ENCODE measurements at regions not wholly inside any gene's neighbourhood (a gene's known extent, or its start where the extent isn't known, plus 50 kb on each side); places are given as distances from the start of the nearest gene placed in this dataset.

DNA sequence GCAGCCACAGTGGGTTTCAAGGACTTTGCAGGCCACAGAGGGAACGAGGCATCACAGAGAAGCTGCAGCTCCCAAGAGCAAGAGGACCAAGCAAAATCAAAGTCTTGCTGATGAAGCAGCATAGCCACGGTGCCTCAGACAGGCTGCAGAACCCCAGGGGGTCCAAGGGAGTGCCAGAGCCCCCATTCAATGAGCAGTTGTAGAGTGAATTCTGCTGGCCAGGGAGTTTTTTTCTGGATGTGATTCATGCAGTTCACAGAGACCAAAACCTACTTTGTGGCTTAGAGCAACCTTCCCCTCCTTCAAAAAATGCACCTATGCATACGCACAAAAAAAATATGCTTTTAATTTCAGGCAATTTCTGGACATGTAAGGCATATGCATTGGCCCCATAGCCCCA, 409.0 kb downstream of the VPS13C start:
- in situ Hi-C loops (cut with MboI; ENCODE audit: low pct_unique_long_range_greater_than_20kb, low sequenced_read_pairs), result no loop called here
- DNase-seq, result no peak

DNA sequence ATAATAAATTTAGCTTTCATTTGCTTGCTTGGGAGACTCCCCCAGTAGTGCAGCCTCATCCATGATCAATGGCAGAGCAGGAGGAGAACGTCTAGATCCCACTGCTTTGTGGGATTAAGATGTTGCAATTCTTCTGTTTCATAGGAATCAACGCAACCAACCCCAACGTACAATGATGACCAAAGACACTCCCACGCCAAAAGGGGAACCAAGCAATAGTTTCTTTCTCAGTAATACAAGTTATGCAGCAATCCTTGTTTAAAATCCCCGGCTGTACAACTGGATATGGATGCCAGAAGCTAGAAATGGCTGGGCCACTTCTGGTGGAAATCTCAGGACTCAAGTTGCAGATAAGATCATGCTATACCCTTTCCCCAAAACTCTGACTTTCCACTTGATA, 411.2 kb downstream of the VPS13C start:
- in situ Hi-C loops (cut with MboI; ENCODE audit: low pct_unique_long_range_greater_than_20kb, low sequenced_read_pairs), result no loop called here
- DNase-seq, result no peak

DNA sequence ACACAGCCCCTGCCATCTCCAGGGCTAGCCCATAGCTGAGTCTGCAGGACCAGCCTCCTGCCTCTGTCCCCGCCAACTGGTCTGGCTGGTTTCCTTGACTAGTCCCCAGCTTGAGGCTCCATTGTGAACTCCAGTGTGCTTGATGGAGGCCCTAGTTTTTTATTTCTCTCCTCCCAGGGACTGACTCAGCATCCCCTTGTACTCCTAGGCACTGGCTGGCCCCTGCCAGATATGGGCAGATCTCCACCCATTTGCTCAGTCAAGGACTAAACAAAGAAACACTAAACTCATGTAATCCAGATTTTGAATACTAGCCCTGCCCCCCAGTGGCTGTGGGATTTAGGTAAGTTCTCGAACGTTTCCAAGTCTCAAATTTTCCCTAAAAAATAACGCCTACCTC, 415.4 kb upstream of the RORA start:
- no peak for DNase-seq
- in situ Hi-C loops (cut with MboI; ENCODE audit: low pct_unique_long_range_greater_than_20kb, low sequenced_read_pairs), result no loop called here

DNA sequence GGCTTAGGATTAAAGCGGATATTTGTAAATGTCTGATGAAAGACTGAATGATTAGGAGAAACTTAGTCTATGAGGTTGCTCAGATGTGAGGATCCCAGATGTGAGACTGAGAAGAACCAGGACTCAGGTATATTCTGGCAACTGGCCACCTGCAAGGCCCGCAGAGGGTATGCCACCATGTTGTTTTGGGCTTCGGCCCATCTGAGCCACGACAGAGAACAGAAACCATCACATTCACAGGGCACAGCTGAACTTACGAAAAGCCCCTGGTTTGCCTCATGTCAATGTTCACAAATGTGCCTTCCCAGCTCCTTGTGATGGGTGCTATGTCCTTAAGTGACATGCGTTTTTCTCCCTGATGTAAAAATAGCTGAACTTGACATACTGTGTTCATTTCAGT, 412.5 kb upstream of the RORA start:
- DNase-seq, result no peak
- in situ Hi-C loops (cut with MboI; ENCODE audit: low pct_unique_long_range_greater_than_20kb, low sequenced_read_pairs), result no loop called here

DNA sequence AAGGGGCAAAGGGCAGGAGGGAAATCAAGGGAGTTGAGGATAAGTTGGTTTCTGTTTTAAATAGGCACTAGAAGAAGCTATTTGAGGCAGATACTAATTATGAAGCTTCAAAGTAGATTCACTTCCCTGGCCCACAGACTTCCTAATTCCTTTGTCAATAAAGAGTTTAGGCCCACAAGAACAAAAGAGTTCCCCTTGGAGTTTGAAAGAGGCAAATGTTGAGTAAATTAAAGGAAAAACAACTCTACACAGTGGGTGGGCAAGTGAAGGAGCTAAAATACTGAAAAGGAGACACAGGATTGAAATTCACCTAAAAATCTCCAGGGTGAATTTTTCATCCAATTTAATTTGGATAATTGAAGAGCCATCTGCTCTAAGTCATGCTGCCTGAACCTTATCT, 411.7 kb upstream of the RORA start:
- in situ Hi-C loops (cut with MboI; ENCODE audit: low pct_unique_long_range_greater_than_20kb, low sequenced_read_pairs), result no loop called here
- no peak for DNase-seq

DNA sequence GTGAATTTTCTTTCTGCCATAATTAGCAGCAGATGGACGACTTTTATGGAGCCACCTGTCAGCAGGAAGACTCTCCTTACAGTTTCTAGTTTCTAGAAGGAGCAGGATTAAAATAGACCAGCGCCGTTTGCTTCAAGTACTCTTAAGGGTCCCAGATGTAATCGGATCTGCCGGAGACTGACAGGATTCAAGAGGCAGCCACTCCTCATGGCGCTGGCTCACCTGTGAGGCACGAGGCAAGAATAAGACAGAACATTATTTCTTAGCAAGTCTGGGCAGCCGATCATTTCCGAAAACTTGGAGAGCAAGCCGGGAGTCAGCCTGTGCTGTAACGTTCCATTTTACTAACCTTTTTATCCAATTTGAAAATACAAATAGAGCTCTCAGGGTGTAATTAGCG, 410.4 kb upstream of the RORA start:
- no peak for DNase-seq
- in situ Hi-C loops (cut with MboI; ENCODE audit: low pct_unique_long_range_greater_than_20kb, low sequenced_read_pairs), result no loop called here

DNA sequence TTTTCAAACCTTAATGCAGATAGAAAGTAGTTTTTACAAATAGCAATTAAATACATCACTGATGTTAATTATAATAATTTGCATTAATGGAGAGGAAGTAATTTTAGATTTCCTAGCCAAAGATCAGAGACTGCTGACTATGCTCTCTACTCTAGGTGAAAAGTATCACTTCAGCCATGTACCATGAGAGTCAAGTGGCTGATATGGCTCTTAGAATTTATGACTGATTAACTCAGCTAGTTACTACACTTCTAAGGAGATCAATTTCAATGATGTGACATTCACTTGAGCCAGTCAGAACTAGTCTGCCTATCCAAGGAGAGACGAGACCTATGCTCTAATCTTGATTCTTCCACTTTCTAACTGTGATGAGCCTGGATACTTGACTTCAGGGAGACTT, 405.7 kb upstream of the RORA start:
- in situ Hi-C loops (cut with MboI; ENCODE audit: low pct_unique_long_range_greater_than_20kb, low sequenced_read_pairs), result no loop called here
- DNase-seq, result no peak

DNA sequence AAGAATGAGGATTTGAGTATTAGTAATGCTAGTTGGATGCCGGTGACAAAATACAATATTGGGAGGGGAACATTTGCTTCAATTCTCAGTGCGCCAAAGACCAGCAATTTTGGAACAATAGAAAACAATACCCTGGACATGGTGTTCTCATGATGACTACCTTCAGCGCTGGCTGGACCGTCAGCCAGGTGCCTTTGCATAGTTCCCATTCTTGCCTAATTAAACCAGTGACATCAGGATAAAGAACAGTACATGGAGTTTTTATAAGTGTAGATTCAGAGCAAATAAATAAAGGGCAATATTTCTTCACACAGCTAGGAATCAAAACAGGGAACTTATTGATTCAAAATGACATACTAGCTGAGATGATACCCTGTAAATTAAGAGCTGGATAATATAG, 404.8 kb upstream of the RORA start:
- in situ Hi-C loops (cut with MboI; ENCODE audit: low pct_unique_long_range_greater_than_20kb, low sequenced_read_pairs), result no loop called here
- DNase-seq, result no peak

DNA sequence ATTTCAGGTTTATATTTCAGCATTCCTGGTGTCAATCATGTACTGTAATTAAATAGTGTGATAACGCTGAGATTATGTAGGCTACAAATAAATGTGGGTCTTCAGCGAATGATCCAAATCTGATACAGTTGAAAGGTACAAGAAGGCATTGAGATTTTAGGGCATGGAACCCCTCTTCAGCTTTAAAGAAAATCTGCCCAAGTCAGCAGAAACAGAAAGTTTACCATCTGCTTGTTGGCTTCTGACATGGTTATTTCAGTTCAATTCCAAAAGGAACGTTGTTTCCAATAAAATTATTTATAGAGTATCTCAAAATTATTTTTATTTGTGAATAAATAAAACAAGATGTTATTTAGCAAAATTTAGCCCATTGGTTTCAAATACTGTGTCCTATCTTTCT, 400.2 kb upstream of the RORA start:
- in situ Hi-C loops (cut with MboI; ENCODE audit: low pct_unique_long_range_greater_than_20kb, low sequenced_read_pairs), result no loop called here

DNA sequence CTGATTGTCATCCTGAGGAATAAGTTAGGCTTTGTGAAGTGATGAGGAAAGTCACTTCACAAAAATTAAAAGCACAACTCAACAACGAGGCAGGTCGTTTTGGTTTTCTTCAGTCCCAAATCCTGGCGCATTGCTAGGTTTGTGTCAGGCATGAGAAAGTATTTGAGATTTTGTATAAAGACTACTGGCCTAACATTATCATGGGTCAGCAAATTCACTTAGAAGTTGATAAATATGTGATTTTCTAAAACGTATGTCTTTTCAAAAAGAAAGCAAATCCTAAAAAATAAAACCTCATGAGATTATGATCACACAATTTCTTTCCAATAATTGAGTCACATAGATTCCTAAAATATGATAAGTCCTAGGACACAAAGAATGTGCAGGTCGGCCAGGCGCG, 395.8 kb upstream of the RORA start:
- in situ Hi-C loops (cut with MboI; ENCODE audit: low pct_unique_long_range_greater_than_20kb, low sequenced_read_pairs), result no loop called here
- DNase-seq, result no peak

More for the DNA sequence above, 400.2 kb upstream of the RORA start:
- no peak for DNase-seq

DNA sequence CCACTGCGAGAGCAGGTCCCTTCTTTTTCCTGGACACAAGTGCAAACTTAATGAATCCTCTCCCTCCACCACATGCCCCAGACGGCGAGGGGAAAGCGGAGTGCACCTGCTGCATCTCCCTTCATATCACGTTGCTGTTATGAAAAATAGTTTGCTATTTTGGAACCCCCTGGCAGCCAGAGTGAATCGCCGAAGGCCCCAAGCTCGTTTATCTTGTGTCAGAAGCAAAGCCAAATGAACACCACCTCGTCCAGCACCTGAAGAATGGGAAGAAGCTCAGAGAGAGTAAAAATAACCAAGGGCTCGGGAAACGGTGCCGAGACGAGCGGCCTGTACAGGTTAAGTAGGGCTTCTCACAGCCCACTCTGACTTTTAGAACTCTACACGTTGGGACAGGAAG, 394.6 kb upstream of the RORA start:
- DNase-seq, result no peak
- in situ Hi-C loops (cut with MboI; ENCODE audit: low pct_unique_long_range_greater_than_20kb, low sequenced_read_pairs), result no loop called here

DNA sequence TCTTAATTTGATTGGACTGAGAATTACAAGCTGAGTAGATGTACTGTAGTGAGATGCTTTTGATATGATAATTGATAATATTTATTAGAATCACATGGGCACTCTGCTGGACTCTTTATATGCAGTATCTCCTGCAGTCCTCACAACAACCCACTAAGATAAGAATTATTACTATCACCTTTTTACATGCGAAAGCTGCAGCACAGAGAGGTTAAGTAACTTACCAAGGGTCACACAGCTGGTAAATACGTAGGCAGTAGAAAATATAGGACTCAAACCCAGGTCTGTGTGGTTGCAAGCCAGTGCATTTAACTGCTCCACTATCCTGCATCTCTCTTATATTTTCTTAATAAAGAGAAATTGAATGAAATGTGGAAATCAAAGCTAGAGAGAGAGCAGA, 392.8 kb upstream of the RORA start:
- no peak for DNase-seq
- in situ Hi-C loops (cut with MboI; ENCODE audit: low pct_unique_long_range_greater_than_20kb, low sequenced_read_pairs), result no loop called here

DNA sequence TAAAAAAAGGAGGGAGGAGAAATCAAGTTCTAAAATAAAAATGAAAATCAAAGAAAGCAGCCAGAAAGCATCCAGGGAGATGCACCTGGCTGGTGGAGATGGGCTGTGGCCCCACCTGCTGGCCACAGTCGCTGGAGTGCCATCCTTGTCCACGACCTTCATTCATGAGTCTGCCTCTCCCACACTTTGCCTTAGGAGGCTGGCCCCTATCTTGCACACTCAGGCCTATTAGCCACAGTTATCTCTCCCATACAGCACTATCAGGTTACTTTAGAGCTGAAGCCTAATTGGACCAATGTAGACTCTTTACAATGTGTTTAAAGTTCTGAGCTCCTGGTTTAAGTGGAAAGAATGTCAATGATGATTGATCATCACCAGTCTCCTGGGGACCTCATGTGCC, 392.0 kb upstream of the RORA start:
- in situ Hi-C loops (cut with MboI; ENCODE audit: low pct_unique_long_range_greater_than_20kb, low sequenced_read_pairs), result no loop called here
- DNase-seq, result peak; percentile 36

DNA sequence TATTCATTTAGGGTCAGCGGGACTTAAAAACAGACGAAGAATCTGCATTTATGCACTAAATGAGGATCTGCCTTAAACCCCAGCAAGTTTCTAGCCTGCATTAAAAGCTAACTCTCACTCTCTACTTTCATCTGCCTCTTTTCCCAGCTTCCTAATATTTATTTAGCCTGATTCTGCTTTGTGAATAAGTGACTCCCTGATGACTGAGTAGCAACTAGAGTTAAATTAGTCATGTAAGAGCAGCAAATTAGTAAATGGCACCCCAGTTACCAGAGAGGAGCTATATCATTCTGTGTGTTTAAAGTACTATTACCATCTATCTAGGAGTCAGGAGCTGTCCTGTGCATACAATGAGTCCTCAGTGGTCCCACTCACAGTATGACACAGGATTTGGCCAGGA, 391.0 kb upstream of the RORA start:
- DNase-seq, result no peak
- in situ Hi-C loops (cut with MboI; ENCODE audit: low pct_unique_long_range_greater_than_20kb, low sequenced_read_pairs), result no loop called here

DNA sequence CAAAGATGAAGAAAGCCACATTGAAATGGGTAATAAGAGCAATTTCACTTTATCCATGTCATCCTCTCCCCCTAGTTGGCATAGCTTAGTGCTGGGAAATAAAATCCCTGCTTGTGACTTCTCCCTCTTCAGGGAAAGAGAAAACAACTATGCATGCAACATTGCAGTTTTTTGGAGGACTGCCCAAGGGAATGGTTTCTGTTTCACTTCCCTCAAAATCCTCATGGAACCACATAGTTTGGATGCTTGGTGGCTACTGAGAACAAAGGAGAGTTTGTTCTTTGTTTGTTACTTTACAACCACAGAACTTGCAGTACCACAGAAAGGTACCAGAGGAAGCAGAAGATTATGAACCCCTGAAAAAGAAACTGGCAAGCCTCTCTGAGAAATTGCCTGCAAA, 384.6 kb upstream of the RORA start:
- in situ Hi-C loops (cut with MboI; ENCODE audit: low pct_unique_long_range_greater_than_20kb, low sequenced_read_pairs), result no loop called here

DNA sequence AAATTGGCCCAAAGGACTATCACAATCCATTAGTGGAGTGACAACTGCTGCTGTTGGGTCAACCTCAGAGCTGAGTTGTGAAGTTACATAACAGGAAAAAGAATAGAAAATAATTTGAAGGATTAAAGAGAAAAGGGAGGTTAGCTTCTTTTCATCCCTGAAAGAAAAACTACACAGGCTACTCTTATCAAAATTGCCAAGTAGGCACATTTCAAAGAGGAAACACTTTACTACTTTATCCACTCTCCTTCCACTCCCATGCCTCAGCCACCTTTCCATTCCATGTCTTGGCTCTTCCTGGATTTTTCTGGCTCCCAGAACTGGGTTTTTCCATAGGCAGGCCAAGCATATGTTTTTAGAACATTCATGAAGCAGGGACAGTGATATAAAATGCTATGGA, 384.0 kb upstream of the RORA start:
- DNase-seq, result no peak
- in situ Hi-C loops (cut with MboI; ENCODE audit: low pct_unique_long_range_greater_than_20kb, low sequenced_read_pairs), result no loop called here

More for the DNA sequence above, 384.6 kb upstream of the RORA start:
- DNase-seq, result no peak

DNA sequence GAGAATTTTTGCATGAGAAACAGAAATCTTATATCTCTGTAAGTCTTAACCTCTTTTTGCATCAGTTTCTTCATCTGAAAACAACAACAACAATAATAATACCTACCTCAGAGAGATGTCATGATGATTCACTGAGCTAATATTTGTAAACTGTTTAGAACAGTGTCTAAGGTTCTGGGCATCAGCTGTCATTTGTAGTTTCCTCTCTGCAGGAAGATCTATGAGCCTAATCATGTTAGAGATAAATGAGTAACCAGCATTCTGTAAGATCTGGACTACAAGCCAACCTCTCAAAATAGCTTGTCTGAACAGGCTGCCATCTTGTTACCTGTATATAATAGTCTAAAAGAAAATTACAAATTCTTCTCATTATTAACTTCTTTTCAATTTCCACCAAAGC, 383.0 kb upstream of the RORA start:
- in situ Hi-C loops (cut with MboI; ENCODE audit: low pct_unique_long_range_greater_than_20kb, low sequenced_read_pairs), result no loop called here
- DNase-seq, result no peak

DNA sequence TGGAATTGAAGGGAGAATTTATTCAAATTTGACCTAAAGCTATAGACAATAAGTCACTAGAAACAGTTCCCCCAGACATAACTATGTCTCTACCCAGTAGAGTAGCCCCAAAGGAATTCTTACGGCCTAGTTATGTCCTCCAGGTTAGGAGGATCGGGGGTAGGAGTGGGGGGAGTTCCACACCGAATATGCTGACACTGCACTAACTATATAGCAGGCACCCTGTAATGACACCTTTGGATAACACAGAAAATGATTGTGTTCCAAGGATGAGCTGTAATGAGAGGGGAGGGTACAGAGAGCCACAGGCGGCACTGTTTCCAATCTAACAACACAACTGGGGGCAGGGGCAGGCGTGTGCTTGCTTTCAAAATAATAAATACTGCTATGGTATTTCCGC, 376.2 kb upstream of the RORA start:
- no peak for DNase-seq

DNA sequence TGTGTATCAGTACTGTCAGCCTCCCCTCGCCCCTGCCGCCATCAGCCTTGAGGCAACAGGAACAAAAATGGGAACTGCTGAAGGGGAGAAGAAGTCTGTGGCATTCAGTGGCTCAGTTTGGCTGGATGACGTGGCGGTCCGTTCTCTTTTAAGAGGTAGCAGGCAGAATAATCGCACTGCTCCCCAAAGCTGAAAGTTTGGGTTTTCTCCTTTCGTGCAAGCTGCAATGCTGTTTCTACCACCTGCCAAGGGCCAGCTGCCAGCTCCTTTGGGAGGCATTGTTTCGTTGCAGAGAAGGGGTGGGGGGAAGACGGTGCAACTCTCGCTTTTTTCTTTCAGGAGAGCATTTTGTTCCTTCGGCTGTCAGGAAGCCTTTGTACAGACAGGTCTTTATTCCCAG, 369.6 kb upstream of the RORA start:
- no peak for DNase-seq

More for the DNA sequence above, 376.2 kb upstream of the RORA start:
- in situ Hi-C loops (cut with MboI; ENCODE audit: low pct_unique_long_range_greater_than_20kb, low sequenced_read_pairs), result no loop called here

DNA sequence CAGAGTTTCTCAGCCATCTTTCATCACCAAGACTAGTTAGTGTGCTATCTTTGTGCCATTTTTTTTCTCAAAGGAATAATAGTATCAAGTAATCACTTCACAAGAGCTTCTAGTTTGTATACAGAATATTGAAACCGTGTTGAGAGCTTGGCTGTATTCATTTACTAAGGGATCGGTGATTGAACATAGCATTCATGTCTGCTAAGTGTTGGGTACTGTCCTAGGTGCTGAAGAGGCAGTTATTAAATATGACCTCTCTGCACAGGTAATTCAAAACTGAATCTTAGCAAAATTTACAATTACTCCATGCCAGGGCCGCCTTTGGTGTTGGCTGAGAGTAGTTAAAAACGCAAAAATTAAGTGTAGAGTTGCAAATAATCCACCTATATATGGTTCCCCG, 355.3 kb upstream of the RORA start:
- DNase-seq, result peak; percentile 15
- in situ Hi-C loops (cut with MboI; ENCODE audit: low pct_unique_long_range_greater_than_20kb, low sequenced_read_pairs), result no loop called here

More for the DNA sequence above, 369.6 kb upstream of the RORA start:
- in situ Hi-C loops (cut with MboI; ENCODE audit: low pct_unique_long_range_greater_than_20kb, low sequenced_read_pairs), result no loop called here

DNA sequence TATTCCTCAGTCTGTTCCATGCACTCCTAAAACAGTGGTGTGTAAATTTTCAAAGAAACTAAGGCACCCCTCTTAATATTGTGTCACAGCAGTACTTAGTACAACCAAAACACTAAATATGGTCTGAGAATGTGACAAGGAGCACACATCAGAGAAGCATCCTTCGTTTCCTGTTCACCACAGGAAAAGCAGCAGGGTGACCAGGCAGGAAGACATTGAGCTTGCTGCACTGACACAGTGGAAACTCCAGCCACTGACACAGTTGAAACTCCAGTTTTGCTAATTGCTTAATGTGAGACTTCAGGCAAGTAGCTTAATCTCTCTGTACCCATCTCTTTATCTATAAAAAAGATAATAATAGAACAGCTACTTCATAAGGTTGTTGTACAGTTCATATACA, 353.0 kb upstream of the RORA start:
- in situ Hi-C loops (cut with MboI; ENCODE audit: low pct_unique_long_range_greater_than_20kb, low sequenced_read_pairs), result no loop called here
- DNase-seq, result no peak

DNA sequence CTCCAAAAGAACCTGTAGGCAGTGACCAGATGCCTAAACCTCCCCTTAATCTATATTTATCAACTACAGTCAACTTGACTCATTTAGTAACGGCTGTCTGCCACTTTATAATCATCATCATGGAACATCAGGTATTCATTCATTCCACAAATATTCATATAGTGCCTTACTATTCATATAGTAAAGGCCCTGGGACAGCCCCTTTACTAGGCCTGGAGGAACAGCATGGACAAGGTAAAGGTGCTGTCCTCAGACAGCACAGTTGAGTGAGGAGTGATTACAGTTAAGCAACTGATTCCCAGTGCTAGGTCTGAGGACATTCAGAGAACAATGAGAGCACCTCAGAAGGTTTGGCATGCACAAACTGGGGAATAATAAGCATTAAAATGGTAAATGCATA, 346.5 kb upstream of the RORA start:
- DNase-seq, result no peak
- in situ Hi-C loops (cut with MboI; ENCODE audit: low pct_unique_long_range_greater_than_20kb, low sequenced_read_pairs), result no loop called here

Data from KBM-7 (cell line).